ENCODE measurements at regions not wholly inside any gene's neighbourhood (a gene's known extent, or its start where the extent isn't known, plus 50 kb on each side); places are given as distances from the start of the nearest gene placed in this dataset.

- no peak for ATAC-seq
- TF ChIP-seq ZFP3 (CRISPR knock-in tag; IDR thresholded peaks at IDR 0.05) (no peak), TCF4 (CRISPR knock-in tag; IDR thresholded peaks at IDR 0.05; ENCODE audit: borderline replicate concordance) (no peak), CREB5 (CRISPR knock-in tag; IDR thresholded peaks at IDR 0.05; ENCODE audit: low read depth) (no peak), ZFP30 (CRISPR knock-in tag; IDR thresholded peaks at IDR 0.05) (no peak)
These were observed 144.6 kb upstream of the PALS2 start for GRCh38 chr7:24428676-24429075.

GRCh38 chr7:24432677-24433076 is 140.6 kb upstream of the PALS2 start:
- TF ChIP-seq ZFP3 (CRISPR knock-in tag; IDR thresholded peaks at IDR 0.05) (no peak), TCF4 (CRISPR knock-in tag; IDR thresholded peaks at IDR 0.05; ENCODE audit: borderline replicate concordance) (no peak), GLIS3 (CRISPR knock-in tag; IDR thresholded peaks at IDR 0.05) (no peak), ARNTL (CRISPR knock-in tag; IDR thresholded peaks at IDR 0.05; ENCODE audit: borderline replicate concordance, low read depth) (no peak), ESRRG (CRISPR knock-in tag; IDR thresholded peaks at IDR 0.05) (no peak), CREB5 (CRISPR knock-in tag; IDR thresholded peaks at IDR 0.05; ENCODE audit: low read depth) (no peak), ZNF70 (CRISPR knock-in tag; IDR thresholded peaks at IDR 0.05) (no peak), TOX (CRISPR knock-in tag; IDR thresholded peaks at IDR 0.05; ENCODE audit: borderline replicate concordance) (no peak), OSR1 (CRISPR knock-in tag; IDR thresholded peaks at IDR 0.05) (no peak), RARB (CRISPR knock-in tag; IDR thresholded peaks at IDR 0.05) (no peak), SNAI2 (CRISPR knock-in tag; IDR thresholded peaks at IDR 0.05) (no peak), ZNF565 (CRISPR knock-in tag; conservative IDR thresholded peaks at IDR 0.05; ENCODE audit: low read depth) (no peak)
- TF ChIP-seq, protein P1, sequence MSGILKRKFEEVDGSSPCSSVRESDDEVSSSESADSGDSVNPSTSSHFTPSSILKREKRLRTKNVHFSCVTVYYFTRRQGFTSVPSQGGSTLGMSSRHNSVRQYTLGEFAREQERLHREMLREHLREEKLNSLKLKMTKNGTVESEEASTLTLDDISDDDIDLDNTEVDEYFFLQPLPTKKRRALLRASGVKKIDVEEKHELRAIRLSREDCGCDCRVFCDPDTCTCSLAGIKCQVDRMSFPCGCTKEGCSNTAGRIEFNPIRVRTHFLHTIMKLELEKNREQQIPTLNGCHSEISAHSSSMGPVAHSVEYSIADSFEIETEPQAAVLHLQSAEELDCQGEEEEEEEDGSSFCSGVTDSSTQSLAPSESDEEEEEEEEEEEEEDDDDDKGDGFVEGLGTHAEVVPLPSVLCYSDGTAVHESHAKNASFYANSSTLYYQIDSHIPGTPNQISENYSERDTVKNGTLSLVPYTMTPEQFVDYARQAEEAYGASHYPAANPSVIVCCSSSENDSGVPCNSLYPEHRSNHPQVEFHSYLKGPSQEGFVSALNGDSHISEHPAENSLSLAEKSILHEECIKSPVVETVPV (CRISPR knock-in tag; IDR thresholded peaks at IDR 0.05), result no peak
- TF ChIP-seq, protein P2, sequence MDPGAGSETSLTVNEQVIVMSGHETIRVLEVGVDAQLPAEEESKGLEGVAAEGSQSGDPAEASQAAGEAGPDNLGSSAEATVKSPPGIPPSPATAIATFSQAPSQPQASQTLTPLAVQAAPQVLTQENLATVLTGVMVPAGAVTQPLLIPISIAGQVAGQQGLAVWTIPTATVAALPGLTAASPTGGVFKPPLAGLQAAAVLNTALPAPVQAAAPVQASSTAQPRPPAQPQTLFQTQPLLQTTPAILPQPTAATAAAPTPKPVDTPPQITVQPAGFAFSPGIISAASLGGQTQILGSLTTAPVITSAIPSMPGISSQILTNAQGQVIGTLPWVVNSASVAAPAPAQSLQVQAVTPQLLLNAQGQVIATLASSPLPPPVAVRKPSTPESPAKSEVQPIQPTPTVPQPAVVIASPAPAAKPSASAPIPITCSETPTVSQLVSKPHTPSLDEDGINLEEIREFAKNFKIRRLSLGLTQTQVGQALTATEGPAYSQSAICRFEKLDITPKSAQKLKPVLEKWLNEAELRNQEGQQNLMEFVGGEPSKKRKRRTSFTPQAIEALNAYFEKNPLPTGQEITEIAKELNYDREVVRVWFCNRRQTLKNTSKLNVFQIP (CRISPR knock-in tag; IDR thresholded peaks at IDR 0.05; ENCODE audit: borderline replicate concordance, low read depth), result no peak
- TF ChIP-seq, protein P3, sequence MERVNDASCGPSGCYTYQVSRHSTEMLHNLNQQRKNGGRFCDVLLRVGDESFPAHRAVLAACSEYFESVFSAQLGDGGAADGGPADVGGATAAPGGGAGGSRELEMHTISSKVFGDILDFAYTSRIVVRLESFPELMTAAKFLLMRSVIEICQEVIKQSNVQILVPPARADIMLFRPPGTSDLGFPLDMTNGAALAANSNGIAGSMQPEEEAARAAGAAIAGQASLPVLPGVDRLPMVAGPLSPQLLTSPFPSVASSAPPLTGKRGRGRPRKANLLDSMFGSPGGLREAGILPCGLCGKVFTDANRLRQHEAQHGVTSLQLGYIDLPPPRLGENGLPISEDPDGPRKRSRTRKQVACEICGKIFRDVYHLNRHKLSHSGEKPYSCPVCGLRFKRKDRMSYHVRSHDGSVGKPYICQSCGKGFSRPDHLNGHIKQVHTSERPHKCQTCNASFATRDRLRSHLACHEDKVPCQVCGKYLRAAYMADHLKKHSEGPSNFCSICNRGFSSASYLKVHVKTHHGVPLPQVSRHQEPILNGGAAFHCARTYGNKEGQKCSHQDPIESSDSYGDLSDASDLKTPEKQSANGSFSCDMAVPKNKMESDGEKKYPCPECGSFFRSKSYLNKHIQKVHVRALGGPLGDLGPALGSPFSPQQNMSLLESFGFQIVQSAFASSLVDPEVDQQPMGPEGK (CRISPR knock-in tag; IDR thresholded peaks at IDR 0.05; ENCODE audit: borderline replicate concordance), result no peak
- ATAC-seq, result no peak

DNA sequence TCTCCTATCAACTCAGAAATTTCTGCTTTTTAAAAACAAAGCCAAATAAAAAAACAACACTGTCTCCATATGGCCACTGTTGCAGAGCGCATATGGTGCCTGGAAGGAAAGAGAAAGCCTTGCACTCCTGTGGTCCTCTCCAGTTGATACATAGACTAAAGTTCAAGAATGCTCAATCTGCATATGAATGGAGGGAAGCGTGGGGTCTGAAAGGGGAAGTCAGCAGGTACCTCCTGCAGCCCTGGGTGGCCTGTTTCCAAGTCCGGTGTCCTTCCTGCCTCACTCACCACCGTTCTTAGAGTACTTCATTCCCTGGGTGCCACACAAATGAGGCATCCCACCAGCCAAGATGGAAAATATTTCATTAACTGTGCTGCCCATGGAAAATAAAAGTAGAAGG is 138.3 kb upstream of the PALS2 start:
- no peak for ATAC-seq
- TF ChIP-seq ZFP30 (CRISPR knock-in tag; IDR thresholded peaks at IDR 0.05) (no peak), ZNF565 (CRISPR knock-in tag; conservative IDR thresholded peaks at IDR 0.05; ENCODE audit: low read depth) (no peak), TCF4 (CRISPR knock-in tag; IDR thresholded peaks at IDR 0.05; ENCODE audit: borderline replicate concordance) (no peak), ISL1 (CRISPR knock-in tag; IDR thresholded peaks at IDR 0.05) (no peak), ZC3H10 (CRISPR knock-in tag; IDR thresholded peaks at IDR 0.05) (no peak), BACH2 (CRISPR knock-in tag; IDR thresholded peaks at IDR 0.05; ENCODE audit: borderline replicate concordance) (no peak), GLIS3 (CRISPR knock-in tag; IDR thresholded peaks at IDR 0.05) (no peak), OSR1 (CRISPR knock-in tag; IDR thresholded peaks at IDR 0.05) (no peak), CSDC2 (CRISPR knock-in tag; IDR thresholded peaks at IDR 0.05) (no peak), ZNF70 (CRISPR knock-in tag; IDR thresholded peaks at IDR 0.05) (no peak), SNAI2 (CRISPR knock-in tag; IDR thresholded peaks at IDR 0.05) (no peak), ESRRG (CRISPR knock-in tag; IDR thresholded peaks at IDR 0.05) (no peak), ZNF8 (CRISPR knock-in tag; IDR thresholded peaks at IDR 0.05) (no peak), ZFP3 (CRISPR knock-in tag; IDR thresholded peaks at IDR 0.05) (no peak), RARB (CRISPR knock-in tag; IDR thresholded peaks at IDR 0.05) (no peak), CREB5 (CRISPR knock-in tag; IDR thresholded peaks at IDR 0.05; ENCODE audit: low read depth) (no peak)
- TF ChIP-seq, protein P4, sequence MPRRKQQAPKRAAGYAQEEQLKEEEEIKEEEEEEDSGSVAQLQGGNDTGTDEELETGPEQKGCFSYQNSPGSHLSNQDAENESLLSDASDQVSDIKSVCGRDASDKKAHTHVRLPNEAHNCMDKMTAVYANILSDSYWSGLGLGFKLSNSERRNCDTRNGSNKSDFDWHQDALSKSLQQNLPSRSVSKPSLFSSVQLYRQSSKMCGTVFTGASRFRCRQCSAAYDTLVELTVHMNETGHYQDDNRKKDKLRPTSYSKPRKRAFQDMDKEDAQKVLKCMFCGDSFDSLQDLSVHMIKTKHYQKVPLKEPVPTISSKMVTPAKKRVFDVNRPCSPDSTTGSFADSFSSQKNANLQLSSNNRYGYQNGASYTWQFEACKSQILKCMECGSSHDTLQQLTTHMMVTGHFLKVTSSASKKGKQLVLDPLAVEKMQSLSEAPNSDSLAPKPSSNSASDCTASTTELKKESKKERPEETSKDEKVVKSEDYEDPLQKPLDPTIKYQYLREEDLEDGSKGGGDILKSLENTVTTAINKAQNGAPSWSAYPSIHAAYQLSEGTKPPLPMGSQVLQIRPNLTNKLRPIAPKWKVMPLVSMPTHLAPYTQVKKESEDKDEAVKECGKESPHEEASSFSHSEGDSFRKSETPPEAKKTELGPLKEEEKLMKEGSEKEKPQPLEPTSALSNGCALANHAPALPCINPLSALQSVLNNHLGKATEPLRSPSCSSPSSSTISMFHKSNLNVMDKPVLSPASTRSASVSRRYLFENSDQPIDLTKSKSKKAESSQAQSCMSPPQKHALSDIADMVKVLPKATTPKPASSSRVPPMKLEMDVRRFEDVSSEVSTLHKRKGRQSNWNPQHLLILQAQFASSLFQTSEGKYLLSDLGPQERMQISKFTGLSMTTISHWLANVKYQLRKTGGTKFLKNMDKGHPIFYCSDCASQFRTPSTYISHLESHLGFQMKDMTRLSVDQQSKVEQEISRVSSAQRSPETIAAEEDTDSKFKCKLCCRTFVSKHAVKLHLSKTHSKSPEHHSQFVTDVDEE (CRISPR knock-in tag; IDR thresholded peaks at IDR 0.05), result no peak
- TF ChIP-seq, protein P2 (CRISPR knock-in tag; IDR thresholded peaks at IDR 0.05; ENCODE audit: borderline replicate concordance, low read depth), result no peak
